OCI-LY3 (cell line): ENCODE measurements at regions not wholly inside any gene's neighbourhood (a gene's known extent, or its start where the extent isn't known, plus 50 kb on each side); places are given as distances from the start of the nearest gene placed in this dataset.
A peak's percentile ranks its signal among the peaks of the same experiment; 100 is the strongest.

ENCODE experiments used
- H2AFZ ChIP-seq: fragments of 200-600, 300-600 bp; shearing (Covaris generic); 2 replicates; pipeline ENCODE4 v1.6.0; 2014; ENCODE audit warnings: antibody characterized with exemption, low read depth, low read length
- H3K27ac ChIP-seq: fragments of 200-600, 300-600 bp; sonication (generic); 2 replicates; pipeline ENCODE4 v1.5.1; 2014; ENCODE audit warnings: mild to moderate bottlenecking, low read length, moderate library complexity, mixed read lengths
- H3K27me3 ChIP-seq: fragments of 200-600, 300-600 bp; sonication (generic); 2 replicates; pipeline ENCODE4 v1.6.1; 2014; ENCODE audit warnings: low read depth, low read length, mixed read lengths
- H3K36me3 ChIP-seq: fragments of 200-600, 300-600 bp; sonication (generic); replicated peaks from 2 replicates; pipeline ENCODE3; 2014; ENCODE audit warnings: low read depth, low read length, mixed read lengths
- H3K4me1 ChIP-seq: fragments of 300-600, 200-600 bp; sonication (generic); 2 replicates; pipeline ENCODE4 v1.6.1; 2014; ENCODE audit warnings: low read length, mixed read lengths
- H3K4me2 ChIP-seq: fragments of 200-600, 300-600 bp; sonication (generic); 2 replicates; pipeline ENCODE4 v1.6.1; 2014; ENCODE audit warnings: low read length, mixed read lengths
- H3K4me3 ChIP-seq: fragments of 300-600, 200-600 bp; sonication (generic); 2 replicates; pipeline ENCODE4 v1.5.1; 2014; ENCODE audit warnings: antibody characterized with exemption, mild to moderate bottlenecking, low read length, moderate library complexity
- H3K79me2 ChIP-seq: fragments of 300-600, 200-600 bp; shearing (Covaris generic); 2 replicates; pipeline ENCODE4 v1.6.1; 2014; ENCODE audit warnings: mild to moderate bottlenecking, low read length, mixed read lengths
- H3K9ac ChIP-seq: fragments of 300-600, 200-600 bp; shearing (Covaris generic); 2 replicates; pipeline ENCODE4 v1.6.0; 2014; ENCODE audit warnings: mild to moderate bottlenecking, low read length, moderate library complexity
- H3K9me3 ChIP-seq: fragments of 200-600, 300-600 bp; shearing (Covaris generic); 2 replicates; pipeline ENCODE4 v1.6.1; 2014; ENCODE audit warnings: low read length, mixed read lengths; ENCODE audit not compliant: insufficient read depth
- H4K20me1 ChIP-seq: fragments of 200-600, 300-600 bp; sonication (generic); 2 replicates; pipeline ENCODE4 v1.6.1; 2016; ENCODE audit warnings: low read length, mixed read lengths; ENCODE audit not compliant: insufficient read depth
- CTCF ChIP-seq: fragments of 200-600, 300-600 bp; sonication (generic); IDR thresholded peaks from 2 replicates; pipeline ENCODE4 v1.5.1; 2014; ENCODE audit warnings: antibody characterized with exemption, low read length, low read depth
- EZH2phosphoT487 ChIP-seq: fragments of 200-600 bp; shearing (Covaris generic); IDR thresholded peaks from 2 replicates; pipeline ENCODE4 v1.6.1; 2018; ENCODE audit warnings: antibody characterized with exemption, mixed run types, low read depth

GRCh38 chr11:119482521-119483011 lies 59.6 kb upstream of the THY1 start:
- Histone ChIP-seq H3K27ac (no peak overlapping the region), H3K4me3 (no peak overlapping the region), H3K79me2 (no peaks in the 10 kb centered on the region), H3K4me1 (peaks cover 36% of the 10 kb centered on the region), H2AFZ (no peak overlapping the region), H3K36me3 (no peaks in the 10 kb centered on the region), H4K20me1 (no peaks in the 10 kb centered on the region), H3K9me3 (no peaks in the 10 kb centered on the region), H3K9ac (no peak overlapping the region), H3K4me2 (no peak overlapping the region), H3K27me3 (no peaks in the 10 kb centered on the region)
- no peak for TF ChIP-seq EZH2phosphoT487
- no peak for TF ChIP-seq CTCF

GRCh38 chr11:119481667-119482400 lies 58.9 kb upstream of the THY1 start:
- peaks cover 36% of the 10 kb centered on the region for H3K4me1 ChIP-seq
- H3K27ac ChIP-seq = no peak overlapping the region
- no peaks in the 10 kb centered on the region for H4K20me1 ChIP-seq
- no peaks in the 10 kb centered on the region for H3K27me3 ChIP-seq
- peak overlapping the region; percentile 66 for H3K4me3 ChIP-seq
- H3K79me2 ChIP-seq = no peaks in the 10 kb centered on the region
- H3K4me2 ChIP-seq = peak overlapping the region; percentile 74
- no peaks in the 10 kb centered on the region for H3K9me3 ChIP-seq
- H3K9ac ChIP-seq = peak overlapping the region; percentile 32; the same call in 1 of the 2 replicates
- no peaks in the 10 kb centered on the region for H3K36me3 ChIP-seq
- TF ChIP-seq CTCF (no peak), EZH2phosphoT487 (no peak)
- H2AFZ ChIP-seq = peak overlapping the region; percentile 31; the same call in 1 of the 2 replicates

GRCh38 chr11:119481021-119481666 lies 58.2 kb upstream of the THY1 start:
- H3K4me2 ChIP-seq = peak overlapping the region; percentile 74
- peaks cover 32% of the 10 kb centered on the region for H3K4me1 ChIP-seq
- no peaks in the 10 kb centered on the region for H3K36me3 ChIP-seq
- H4K20me1 ChIP-seq = no peaks in the 10 kb centered on the region
- no peaks in the 10 kb centered on the region for H3K9me3 ChIP-seq
- H3K4me3 ChIP-seq = peak overlapping the region; percentile 66
- H2AFZ ChIP-seq = peak overlapping the region; percentile 45; the same call in 1 of the 2 replicates
- peak overlapping the region; percentile 32; the same call in 1 of the 2 replicates for H3K9ac ChIP-seq
- TF ChIP-seq EZH2phosphoT487 (no peak), CTCF (peak; percentile 98)
- H3K27ac ChIP-seq = no peak overlapping the region
- peaks cover 5% of the 10 kb centered on the region; the same call in 1 of the 2 replicates for H3K27me3 ChIP-seq
- no peaks in the 10 kb centered on the region for H3K79me2 ChIP-seq

- Histone ChIP-seq H3K79me2 (no peaks in the 10 kb centered on the region), H3K9ac (no peak overlapping the region), H2AFZ (no peak overlapping the region), H3K4me1 (peaks cover 27% of the 10 kb centered on the region), H3K4me2 (peak overlapping the region; percentile 29), H3K4me3 (no peak overlapping the region), H3K27me3 (peaks cover 11% of the 10 kb centered on the region; the same call in 1 of the 2 replicates), H3K36me3 (no peaks in the 10 kb centered on the region), H4K20me1 (no peaks in the 10 kb centered on the region), H3K27ac (no peak overlapping the region), H3K9me3 (no peaks in the 10 kb centered on the region)
- TF ChIP-seq EZH2phosphoT487 = no peak
- no peak for TF ChIP-seq CTCF
Observed at GRCh38 chr11:119480380-119481020, 57.5 kb upstream of the THY1 start.
